ENCODE measurements at regions not wholly inside any gene's neighbourhood (a gene's known extent, or its start where the extent isn't known, plus 50 kb on each side); places are given as distances from the start of the nearest gene placed in this dataset.

GRCh38 chr5:30405821-30406220, 787.7 kb upstream of the CDH6 start:
- TF ChIP-seq CTCF (IDR thresholded peaks at IDR 0.05; ENCODE audit: low read depth, low read length), result no peak
- ChIA-PET POLR2A (no interaction called here), CTCF (interaction anchor here (1.7 kb wide), 1 partner anchor 827 kb away, joined by 4 read pairs; no protein-coding TSS in a partner anchor)
- Histone ChIP-seq H3K27ac (ENCODE audit: low read depth, low read length) (no peak overlapping the region), H3K9me3 (ENCODE audit: control insufficient read depth, insufficient read depth, low read length) (no peaks in the 10 kb centered on the region), H3K27me3 (ENCODE audit: control insufficient read depth, insufficient read depth, low read length) (no peaks in the 10 kb centered on the region), H3K4me3 (ENCODE audit: low read depth, low read length) (no peak overlapping the region)
- DNase-seq (ENCODE audit: low read depth, low spot score), result no peak

- TF ChIP-seq CTCF (IDR thresholded peaks at IDR 0.05; ENCODE audit: low read depth, low read length), result peak; percentile 66
- ChIA-PET CTCF (interaction anchor here (0.7 to 5.1 kb wide), 15 partner anchors 9 to 1090 kb away, joined by 3 to 50 read pairs (median 4); no protein-coding TSS in a partner anchor), POLR2A (no interaction called here)
- Histone ChIP-seq H3K27me3 (ENCODE audit: control insufficient read depth, insufficient read depth, low read length) (no peaks in the 10 kb centered on the region), H3K27ac (ENCODE audit: low read depth, low read length) (no peak overlapping the region), H3K4me3 (ENCODE audit: low read depth, low read length) (no peak overlapping the region), H3K9me3 (ENCODE audit: control insufficient read depth, insufficient read depth, low read length) (no peaks in the 10 kb centered on the region)
- DNase-seq (ENCODE audit: low read depth, low spot score), result peak; percentile 7
Observed at GRCh38 chr5:30401479-30402058, 791.9 kb upstream of the CDH6 start.

GRCh38 chr5:30398423-30398822, 795.1 kb upstream of the CDH6 start:
- H3K9me3 ChIP-seq (ENCODE audit: control insufficient read depth, insufficient read depth, low read length), result no peaks in the 10 kb centered on the region
- H3K27me3 ChIP-seq (ENCODE audit: control insufficient read depth, insufficient read depth, low read length), result no peaks in the 10 kb centered on the region
- no peak overlapping the region for H3K27ac ChIP-seq (ENCODE audit: low read depth, low read length)
- no peak overlapping the region for H3K4me3 ChIP-seq (ENCODE audit: low read depth, low read length)
- CTCF ChIA-PET, result interaction anchor here (0.6 to 5.1 kb wide), 2 partner anchors 18 to 834 kb away, joined by 4 to 50 read pairs; no protein-coding TSS in a partner anchor
- TF ChIP-seq CTCF (IDR thresholded peaks at IDR 0.05; ENCODE audit: low read depth, low read length), result no peak
- DNase-seq (ENCODE audit: low read depth, low spot score), result no peak
- POLR2A ChIA-PET, result no interaction called here

GRCh38 chr5:30392897-30393296, 800.6 kb upstream of the CDH6 start:
- no peak for DNase-seq (ENCODE audit: low read depth, low spot score)
- Histone ChIP-seq H3K4me3 (ENCODE audit: low read depth, low read length) (no peak overlapping the region), H3K9me3 (ENCODE audit: control insufficient read depth, insufficient read depth, low read length) (no peaks in the 10 kb centered on the region), H3K27ac (ENCODE audit: low read depth, low read length) (no peak overlapping the region), H3K27me3 (ENCODE audit: control insufficient read depth, insufficient read depth, low read length) (no peaks in the 10 kb centered on the region)
- ChIA-PET CTCF (interaction anchor here (1.3 kb wide), 1 partner anchor 8 kb away, joined by 3 read pairs; no protein-coding TSS in a partner anchor), POLR2A (no interaction called here)
- TF ChIP-seq CTCF (IDR thresholded peaks at IDR 0.05; ENCODE audit: low read depth, low read length), result no peak

GRCh38 chr5:30390095-30390494, 803.4 kb upstream of the CDH6 start:
- no peak overlapping the region for H3K27ac ChIP-seq (ENCODE audit: low read depth, low read length)
- no peak overlapping the region for H3K4me3 ChIP-seq (ENCODE audit: low read depth, low read length)
- CTCF ChIA-PET, result no interaction called here
- H3K27me3 ChIP-seq (ENCODE audit: control insufficient read depth, insufficient read depth, low read length), result no peaks in the 10 kb centered on the region
- POLR2A ChIA-PET, result no interaction called here
- no peak for TF ChIP-seq CTCF (IDR thresholded peaks at IDR 0.05; ENCODE audit: low read depth, low read length)
- no peaks in the 10 kb centered on the region for H3K9me3 ChIP-seq (ENCODE audit: control insufficient read depth, insufficient read depth, low read length)
- DNase-seq (ENCODE audit: low read depth, low spot score), result no peak
